HepG2 (cell line): ENCODE measurements at regions not wholly inside any gene's neighbourhood (a gene's known extent, or its start where the extent isn't known, plus 50 kb on each side); places are given as distances from the start of the nearest gene placed in this dataset.

Source experiments
- ATAC-seq: fragments of 200-7000 bp; cut with Tn5 transposase; 3 replicates; pipeline ENCODE4 v1.9.1; 2020; ENCODE audit warnings: mild to moderate bottlenecking, moderate library complexity
- BruUV-seq: library from RNA; stranded (reverse); fragments of 400-500 nt; replicated peaks from 2 replicates; lab custom pipeline; 2021; lab: Mats Ljungman, UMichigan
- CTCF ChIA-PET: fragments of 300-600 bp; formaldehyde crosslinking; extraction: SDS; loops from one replicate; lab custom pipeline; 2021; ENCODE audit warnings: low total read pairs, inconsistent platforms, low intra/inter-chr PET ratio; lab: Yijun Ruan, JAX
- POLR2A ChIA-PET: fragments of 350-600 bp; sonication (Branson Sonifier 250); formaldehyde crosslinking; loops from one replicate; lab custom pipeline; 2020; ENCODE audit warnings: antibody characterized with exemption, inconsistent platforms; lab: Yijun Ruan, JAX
- DNase-seq: peaks from one replicate; pipeline ENCODE4 v3.0.0-alpha.2; 2015; ENCODE audit warnings: low spot score
- FAIRE-seq: peaks from 3 replicates; lab custom pipeline; 2011; peaks lifted over from hg19 to GRCh38; lab: Jason Lieb, UNC
- H2AFZ ChIP-seq: one replicate; pipeline ENCODE4 v1.6.1; 2011; ENCODE audit warnings: low read length, inconsistent platforms
- H3K27ac ChIP-seq: fragments of 300-600 bp; 3 replicates; pipeline ENCODE4 v1.8.0; 2011; ENCODE audit warnings: mixed run types, mild to moderate bottlenecking, mixed read lengths, low read length, inconsistent platforms; ENCODE audit not compliant: insufficient read depth; ENCODE audit errors: extremely low read length
- H3K27me3 ChIP-seq, 2 experiments: fragments of 200-600 bp in 1 of 2; 2 replicates in 1 of 2; 3 replicates in 1 of 2; pipeline versions ENCODE4 v1.6.0 to v1.8.0; 2011; ENCODE audit warnings: low read length in 2 of 2, mild to moderate bottlenecking in 2 of 2, moderate library complexity in 2 of 2, inconsistent platforms in 1 of 2; ENCODE audit not compliant: insufficient read depth in 2 of 2, control insufficient read depth in 1 of 2
- H3K36me3 ChIP-seq, 2 experiments: fragments of 200-600 bp in 1 of 2; replicated peaks in 1 of 2; 2 replicates in 1 of 2; 3 replicates in 1 of 2; pipeline versions ENCODE4 v1.5.1 to v1.8.0; 2011; ENCODE audit warnings: low read length in 2 of 2, inconsistent platforms in 1 of 2; ENCODE audit not compliant: insufficient read depth in 2 of 2, control insufficient read depth in 1 of 2
- H3K4me1 ChIP-seq: 2 replicates; pipeline ENCODE4 v1.5.1; 2012; ENCODE audit warnings: low read length, inconsistent platforms; ENCODE audit not compliant: insufficient read depth
- H3K4me2 ChIP-seq: 2 replicates; pipeline ENCODE4 v1.6.0; 2011; ENCODE audit warnings: low read depth, low read length, inconsistent platforms
- H3K4me3 ChIP-seq, 3 experiments: fragments of 200-600 bp in 1 of 3; sonication (generic), shearing (Covaris generic) in 1 of 3; replicated peaks in 1 of 3; 2 replicates each; pipeline ENCODE4 v1.5.1; 2011 to 2016; ENCODE audit warnings: low read length in 3 of 3, inconsistent platforms in 2 of 3, low read depth in 2 of 3, mild to moderate bottlenecking in 2 of 3, control low read depth in 1 of 3, mixed read lengths in 1 of 3; ENCODE audit not compliant: insufficient read depth in 1 of 3
- H3K79me2 ChIP-seq: one replicate; pipeline ENCODE4 v1.6.1; 2011; ENCODE audit warnings: low read length, inconsistent platforms; ENCODE audit not compliant: insufficient read depth
- H3K9ac ChIP-seq: 2 replicates; pipeline ENCODE4 v1.6.0; 2011; ENCODE audit warnings: mild to moderate bottlenecking, low read depth, low read length, inconsistent platforms; ENCODE audit not compliant: insufficient read depth
- H3K9me3 ChIP-seq: 2 replicates; pipeline ENCODE4 v1.5.1; 2012; ENCODE audit warnings: mild to moderate bottlenecking, low read length
- H4K20me1 ChIP-seq: 2 replicates; pipeline ENCODE4 v1.6.0; 2011; ENCODE audit warnings: inconsistent platforms, mild to moderate bottlenecking, low read length, moderate library complexity; ENCODE audit not compliant: insufficient read depth
- CTCF ChIP-seq: sonication (generic); formaldehyde crosslinking; IDR thresholded peaks from 2 replicates; pipeline ENCODE4 v1.5.0; 2020; ENCODE audit warnings: mild to moderate bottlenecking, missing genetic modification reagents, moderate library complexity
- TEAD3 ChIP-seq: optimal IDR thresholded peaks from 2 replicates; pipeline ENCODE3; 2016; ENCODE audit warnings: borderline replicate concordance
- ZXDC ChIP-seq: sonication (generic); formaldehyde crosslinking; IDR thresholded peaks from 2 replicates; pipeline ENCODE4 v1.5.0; 2020; ENCODE audit warnings: mild to moderate bottlenecking, missing genetic modification reagents
- WGBS: methylation state at CpG from one replicate; pipeline ENCODE4 v1.1.6; 2017; ENCODE audit warnings: low lambda C conversion rate; 5-methylcytosine and 5-hydroxymethylcytosine counted together
- in situ Hi-C: cut with HindIII; loops from 2 replicates; pipeline ENCODE4 v1.10.0; 2017; ENCODE audit warnings: low pct_unique_long_range_greater_than_20kb; ENCODE audit not compliant: extremely low pct_ligation_motif_present
- intact Hi-C: fragments of 100-400 bp; cut with micrococcal nuclease; formaldehyde crosslinking; loops from one replicate; pipeline ENCODE4 v1.10.0; 2022; ENCODE audit not compliant: unreplicated experiment
- TF ChIP-seq, protein P1 (sequence below): fragments of 450-650 bp; IDR thresholded peaks from 2 replicates; pipeline ENCODE4 v1.6.1; 2016

GRCh38 chr3:148077318-148077923 lies 620.3 kb upstream of the AGTR1 start:
- intact Hi-C loops (loop anchor here (2.0 to 5.0 kb wide), 2 partner anchors 710 to 1261 kb away; no protein-coding TSS in a partner anchor), in situ Hi-C loops (no loop called here)
- ChIA-PET POLR2A (no interaction called here), CTCF (no interaction called here)
- TF ChIP-seq TEAD3 (CRISPR knock-in tag): no peak
- TF ChIP-seq CTCF: peak; percentile 30; the same call in 1 of the 2 replicates
- Histone ChIP-seq H3K9me3 (no peaks in the 10 kb centered on the region), H4K20me1 (no peaks in the 10 kb centered on the region), H3K79me2 (no peaks in the 10 kb centered on the region), H3K9ac (no peak overlapping the region), H2AFZ (no peak overlapping the region), H3K27me3 (no peaks in the 10 kb centered on the region), H3K36me3 (no peaks in the 10 kb centered on the region), H3K4me1 (no peaks in the 10 kb centered on the region), H3K27ac (no peak overlapping the region), H3K4me2 (no peak overlapping the region), H3K4me3 (no peak overlapping the region)
- peak; percentile 6 for DNase-seq
- FAIRE-seq: no peak
- BruUV-seq: no TSS peak
- WGBS: 0% methylated on average over 1 of the region's 1 CpG
- ATAC-seq: no peak

DNA sequence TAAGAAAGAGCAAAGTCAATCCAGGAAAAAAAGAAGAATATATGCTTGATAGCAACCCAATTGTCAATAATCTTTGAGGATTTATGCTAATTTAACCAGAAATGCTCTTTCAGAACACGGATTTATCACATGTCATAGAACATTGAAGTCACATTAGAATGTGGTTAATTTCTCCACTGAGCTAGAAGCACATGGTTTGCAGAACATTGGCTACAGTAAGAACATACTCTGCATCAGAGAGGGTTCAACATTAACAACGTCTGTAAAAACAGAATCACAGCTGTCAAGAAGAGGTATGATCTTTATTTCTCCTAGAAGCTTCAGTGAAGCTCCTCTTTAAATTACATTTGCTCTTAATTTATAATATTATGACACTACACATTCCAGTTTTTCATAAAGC lies 619.7 kb upstream of the AGTR1 start:
- TF ChIP-seq ZXDC (CRISPR knock-in tag): no peak
- TF ChIP-seq, protein P1, sequence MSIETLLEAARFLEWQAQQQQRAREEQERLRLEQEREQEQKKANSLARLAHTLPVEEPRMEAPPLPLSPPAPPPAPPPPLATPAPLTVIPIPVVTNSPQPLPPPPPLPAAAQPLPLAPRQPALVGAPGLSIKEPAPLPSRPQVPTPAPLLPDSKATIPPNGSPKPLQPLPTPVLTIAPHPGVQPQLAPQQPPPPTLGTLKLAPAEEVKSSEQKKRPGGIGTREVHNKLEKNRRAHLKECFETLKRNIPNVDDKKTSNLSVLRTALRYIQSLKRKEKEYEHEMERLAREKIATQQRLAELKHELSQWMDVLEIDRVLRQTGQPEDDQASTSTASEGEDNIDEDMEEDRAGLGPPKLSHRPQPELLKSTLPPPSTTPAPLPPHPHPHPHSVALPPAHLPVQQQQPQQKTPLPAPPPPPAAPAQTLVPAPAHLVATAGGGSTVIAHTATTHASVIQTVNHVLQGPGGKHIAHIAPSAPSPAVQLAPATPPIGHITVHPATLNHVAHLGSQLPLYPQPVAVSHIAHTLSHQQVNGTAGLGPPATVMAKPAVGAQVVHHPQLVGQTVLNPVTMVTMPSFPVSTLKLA: peak; percentile 65
- TF ChIP-seq, all 625 proteins: peak for 1

More for the DNA sequence above, 619.7 kb upstream of the AGTR1 start:
- Histone ChIP-seq H3K36me3 (no peaks in the 10 kb centered on the region), H3K9me3 (no peaks in the 10 kb centered on the region), H3K4me1 (no peaks in the 10 kb centered on the region), H4K20me1 (no peaks in the 10 kb centered on the region), H3K79me2 (no peaks in the 10 kb centered on the region), H2AFZ (no peak overlapping the region), H3K27me3 (no peaks in the 10 kb centered on the region), H3K4me2 (no peak overlapping the region), H3K9ac (no peak overlapping the region), H3K4me3 (no peak overlapping the region), H3K27ac (no peak overlapping the region)
- ATAC-seq (no peak), DNase-seq (no peak), FAIRE-seq (no peak)
- ChIA-PET POLR2A (no interaction called here), CTCF (no interaction called here)
- intact Hi-C loops (loop anchor here (2.0 to 5.0 kb wide), 3 partner anchors 239 to 1261 kb away; no protein-coding TSS in a partner anchor), in situ Hi-C loops (no loop called here)
- no TSS peak for BruUV-seq
- 0% methylated on average over 2 of the region's 2 CpGs for WGBS
